ENCODE measurements at regions not wholly inside any gene's neighbourhood (a gene's known extent, or its start where the extent isn't known, plus 50 kb on each side); places are given as distances from the start of the nearest gene placed in this dataset.

GRCh38 chr18:51275712-51276476 is 78.4 kb upstream of the MEX3C start:
- ChIA-PET CTCF (no interaction called here), POLR2A (interaction anchor here (0.6 kb wide), 1 partner anchor 313 kb away, joined by 3 read pairs; no protein-coding TSS in a partner anchor), RAD21 (ENCODE audit: low non-redundant PET in 1 of 2, low total read pairs in 2 of 2, uncharacterized antibody in 2 of 2, unreplicated experiment in 2 of 2) (no interaction called here)
- intact Hi-C loops (cut with micrococcal nuclease): loop anchor here (5.0 kb wide), 1 partner anchor 111 kb away; no protein-coding TSS in a partner anchor
- Histone ChIP-seq H3K4me3 (replicated peaks in 1 of 2; ENCODE audit: low read depth in 1 of 2, low read length in 2 of 2) (no peak overlapping the region), H3K27ac (ENCODE audit: low read depth, low read length) (no peak overlapping the region), H3K9me2 (ENCODE audit: insufficient read depth) (no peaks in the 10 kb centered on the region), H3K4me2 (ENCODE audit: low read length) (no peak overlapping the region), H2AFZ (ENCODE audit: low read depth, low read length, poor library complexity, severe bottlenecking) (no peak overlapping the region), H3K9me3 (ENCODE audit: control insufficient read depth in 1 of 2, insufficient read depth in 1 of 2, low read depth in 1 of 2, low read length in 2 of 2) (no peaks in the 10 kb centered on the region), H3K79me2 (ENCODE audit: insufficient read depth, low read length) (no peaks in the 10 kb centered on the region), H4K20me1 (ENCODE audit: insufficient read depth) (no peaks in the 10 kb centered on the region), H3K27me3 (ENCODE audit: insufficient read depth, low read length) (no peaks in the 10 kb centered on the region), H3K9ac (ENCODE audit: low read length) (no peak overlapping the region), H3K36me3 (ENCODE audit: control insufficient read depth in 1 of 2, insufficient read depth in 2 of 2, low read length in 2 of 2) (no peaks in the 10 kb centered on the region), H3K4me1 (ENCODE audit: control insufficient read depth in 1 of 2, insufficient read depth in 2 of 2, low read length in 2 of 2) (no peaks in the 10 kb centered on the region)
- no peak for ATAC-seq
- no TSS peak for BruUV-seq (replicated peaks)
- DNase-seq (ENCODE audit: low read depth, low spot score): no peak
- no peak for TF ChIP-seq ZFX (IDR thresholded peaks at IDR 0.05)
- no peak for TF ChIP-seq SRF (IDR thresholded peaks at IDR 0.05; ENCODE audit: low read depth)
- no peak for TF ChIP-seq TCF7L2 (IDR thresholded peaks at IDR 0.05; ENCODE audit: borderline replicate concordance, extremely low read depth, insufficient read depth, insufficient read length)
- TF ChIP-seq CTCF (IDR thresholded peaks at IDR 0.05 in 2 of 3, conservative IDR thresholded peaks at IDR 0.05 in 1 of 3; ENCODE audit: borderline replicate concordance in 1 of 3, insufficient read depth in 1 of 3, low read depth in 2 of 3, low read length in 2 of 3): no peak
- TF ChIP-seq, protein P1, sequence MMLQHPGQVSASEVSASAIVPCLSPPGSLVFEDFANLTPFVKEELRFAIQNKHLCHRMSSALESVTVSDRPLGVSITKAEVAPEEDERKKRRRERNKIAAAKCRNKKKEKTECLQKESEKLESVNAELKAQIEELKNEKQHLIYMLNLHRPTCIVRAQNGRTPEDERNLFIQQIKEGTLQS (IDR thresholded peaks at IDR 0.05): no peak
- TF ChIP-seq SP1 (IDR thresholded peaks at IDR 0.05; ENCODE audit: low read depth): no peak
- TF ChIP-seq ZBTB33 (IDR thresholded peaks at IDR 0.05; ENCODE audit: extremely low read depth, insufficient replicate concordance, low read length): no peak
- TF ChIP-seq CEBPB (IDR thresholded peaks at IDR 0.05; ENCODE audit: low read depth): no peak
- TF ChIP-seq CBX3 (IDR thresholded peaks at IDR 0.05; ENCODE audit: low read depth): no peak
- TF ChIP-seq EGR1 (IDR thresholded peaks at IDR 0.05; ENCODE audit: low read depth): no peak
- TF ChIP-seq YY1 (IDR thresholded peaks at IDR 0.05; ENCODE audit: extremely low read depth, insufficient replicate concordance, low read depth, low read length): no peak
- TF ChIP-seq ZNF274 (IDR thresholded peaks at IDR 0.05; ENCODE audit: low read depth, low read length): no peak
- no peak for TF ChIP-seq POLR2A (IDR thresholded peaks at IDR 0.05; ENCODE audit: borderline replicate concordance, extremely low read depth, insufficient read depth, insufficient read length)
- TF ChIP-seq JUND (IDR thresholded peaks at IDR 0.05): no peak
- TF ChIP-seq ELF1 (IDR thresholded peaks at IDR 0.05; ENCODE audit: borderline replicate concordance, low read depth): no peak
- TF ChIP-seq FOSL1 (IDR thresholded peaks at IDR 0.05; ENCODE audit: low read depth): no peak
- no peak for TF ChIP-seq REST (IDR thresholded peaks at IDR 0.05; ENCODE audit: low read depth)
- no peak for TF ChIP-seq EZH2phosphoT487 (IDR thresholded peaks at IDR 0.05; ENCODE audit: borderline replicate concordance)

Data from HCT116 (cell line).